Ascending aorta (tissue), 2 donors: ENCODE measurements at regions not wholly inside any gene's neighbourhood (a gene's known extent, or its start where the extent isn't known, plus 50 kb on each side); places are given as distances from the start of the nearest gene placed in this dataset.

Source experiments
- DNase-seq, 2 donors: peaks; one replicate each; pipeline ENCODE4 v3.0.0-alpha.2; 2019; ENCODE audit warnings: low spot score in 2 of 2
- H3K27ac ChIP-seq, 2 donors: fragments of 200-600 bp; sonication (generic); one replicate each; pipeline ENCODE4 v1.5.1; 2016 to 2017; ENCODE audit warnings: mild to moderate bottlenecking in 1 of 2
- H3K27me3 ChIP-seq: fragments of 200-600 bp; sonication (generic); one replicate; pipeline ENCODE4 v1.5.1; 2017
- H3K36me3 ChIP-seq, 2 donors: fragments of 200-600 bp; sonication (generic); one replicate each; pipeline ENCODE4 v1.5.1; 2016
- H3K4me1 ChIP-seq, 2 donors: fragments of 200-600 bp; sonication (generic); one replicate each; pipeline ENCODE4 v1.5.1; 2016 to 2017; ENCODE audit warnings: mild to moderate bottlenecking in 1 of 2
- H3K4me3 ChIP-seq, 2 donors: fragments of 200-600 bp; sonication (generic); one replicate each; pipeline ENCODE4 v1.5.1; 2016 to 2017; ENCODE audit warnings: mild to moderate bottlenecking in 1 of 2
- H3K9me3 ChIP-seq, 2 donors: fragments of 200-600 bp; sonication (generic); one replicate each; pipeline ENCODE4 v1.5.1; 2016
- intact Hi-C: fragments of 100-400 bp; cut with DNase I; formaldehyde crosslinking; loops from one replicate; pipeline ENCODE4 v1.15.1; 2023
- TF ChIP-seq, protein P1 (sequence below), 3 experiments: fragments of 200-600 bp in 2 of 3; fragments of 450-650 bp in 1 of 3; sonication (generic) in 2 of 3; IDR thresholded peaks; one replicate each; pipeline ENCODE4 v1.5.1; 2016 to 2019; ENCODE audit warnings: antibody characterized with exemption in 3 of 3, mild to moderate bottlenecking in 1 of 3, moderate library complexity in 1 of 3

- H3K36me3 ChIP-seq, result no peaks in the 10 kb centered on the region
- TF ChIP-seq, protein P1, sequence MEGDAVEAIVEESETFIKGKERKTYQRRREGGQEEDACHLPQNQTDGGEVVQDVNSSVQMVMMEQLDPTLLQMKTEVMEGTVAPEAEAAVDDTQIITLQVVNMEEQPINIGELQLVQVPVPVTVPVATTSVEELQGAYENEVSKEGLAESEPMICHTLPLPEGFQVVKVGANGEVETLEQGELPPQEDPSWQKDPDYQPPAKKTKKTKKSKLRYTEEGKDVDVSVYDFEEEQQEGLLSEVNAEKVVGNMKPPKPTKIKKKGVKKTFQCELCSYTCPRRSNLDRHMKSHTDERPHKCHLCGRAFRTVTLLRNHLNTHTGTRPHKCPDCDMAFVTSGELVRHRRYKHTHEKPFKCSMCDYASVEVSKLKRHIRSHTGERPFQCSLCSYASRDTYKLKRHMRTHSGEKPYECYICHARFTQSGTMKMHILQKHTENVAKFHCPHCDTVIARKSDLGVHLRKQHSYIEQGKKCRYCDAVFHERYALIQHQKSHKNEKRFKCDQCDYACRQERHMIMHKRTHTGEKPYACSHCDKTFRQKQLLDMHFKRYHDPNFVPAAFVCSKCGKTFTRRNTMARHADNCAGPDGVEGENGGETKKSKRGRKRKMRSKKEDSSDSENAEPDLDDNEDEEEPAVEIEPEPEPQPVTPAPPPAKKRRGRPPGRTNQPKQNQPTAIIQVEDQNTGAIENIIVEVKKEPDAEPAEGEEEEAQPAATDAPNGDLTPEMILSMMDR (IDR thresholded peaks at IDR 0.05), result no peak
- no peak overlapping the region for H3K27ac ChIP-seq
- no peaks in the 10 kb centered on the region for H3K9me3 ChIP-seq
- no peaks in the 10 kb centered on the region for H3K27me3 ChIP-seq
- no peak for DNase-seq
- intact Hi-C loops, result no loop called here
- H3K4me1 ChIP-seq, result no peaks in the 10 kb centered on the region
- no peak overlapping the region for H3K4me3 ChIP-seq
These were observed 86.5 kb upstream of the CLDN5 start for GRCh38 chr22:19610518-19611253.

DNA sequence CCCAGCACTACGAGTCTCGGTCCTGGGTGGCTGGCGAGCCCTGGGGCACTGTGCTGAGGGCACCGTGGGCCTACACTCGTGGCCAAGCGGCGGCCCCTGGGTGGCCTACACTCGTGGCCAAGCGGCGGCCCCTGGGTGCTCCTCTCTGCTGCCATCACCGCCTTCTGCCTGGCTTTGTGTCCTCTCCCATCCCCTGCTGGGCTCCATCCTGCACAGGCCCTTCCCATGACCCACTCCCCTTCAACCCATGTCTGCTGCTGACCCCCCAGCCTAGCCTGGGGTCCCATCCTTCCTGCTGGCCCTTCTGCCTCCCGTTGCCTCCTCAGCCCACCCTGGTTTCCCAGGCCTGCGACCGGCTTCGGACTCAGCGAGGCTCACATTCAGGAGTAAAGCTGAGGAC is 87.4 kb upstream of the CLDN5 start:
- no peak overlapping the region for H3K4me3 ChIP-seq
- no peaks in the 10 kb centered on the region for H3K27me3 ChIP-seq
- H3K36me3 ChIP-seq, result no peaks in the 10 kb centered on the region
- TF ChIP-seq, protein P1 (IDR thresholded peaks at IDR 0.05), result no peak
- no peaks in the 10 kb centered on the region for H3K4me1 ChIP-seq
- intact Hi-C loops, result no loop called here
- no peak overlapping the region for H3K27ac ChIP-seq
- DNase-seq, result no peak
- no peaks in the 10 kb centered on the region for H3K9me3 ChIP-seq

GRCh38 chr22:19612866-19613572 is 88.8 kb upstream of the CLDN5 start:
- Histone ChIP-seq H3K27me3 (no peaks in the 10 kb centered on the region), H3K4me3 (no peak overlapping the region), H3K36me3 (no peaks in the 10 kb centered on the region), H3K27ac (no peak overlapping the region), H3K9me3 (no peaks in the 10 kb centered on the region), H3K4me1 (no peaks in the 10 kb centered on the region)
- no peak for DNase-seq
- TF ChIP-seq, protein P1 (IDR thresholded peaks at IDR 0.05), result no peak
- intact Hi-C loops, result no loop called here

- no peak for DNase-seq
- no peaks in the 10 kb centered on the region for H3K4me1 ChIP-seq
- no peak overlapping the region for H3K4me3 ChIP-seq
- no peaks in the 10 kb centered on the region for H3K9me3 ChIP-seq
- H3K27me3 ChIP-seq, result no peaks in the 10 kb centered on the region
- no peaks in the 10 kb centered on the region for H3K36me3 ChIP-seq
- H3K27ac ChIP-seq, result no peak overlapping the region
- intact Hi-C loops, result no loop called here
- TF ChIP-seq, protein P1 (IDR thresholded peaks at IDR 0.05), result no peak
These were observed 90.3 kb upstream of the CLDN5 start for GRCh38 chr22:19614536-19614863.

DNA sequence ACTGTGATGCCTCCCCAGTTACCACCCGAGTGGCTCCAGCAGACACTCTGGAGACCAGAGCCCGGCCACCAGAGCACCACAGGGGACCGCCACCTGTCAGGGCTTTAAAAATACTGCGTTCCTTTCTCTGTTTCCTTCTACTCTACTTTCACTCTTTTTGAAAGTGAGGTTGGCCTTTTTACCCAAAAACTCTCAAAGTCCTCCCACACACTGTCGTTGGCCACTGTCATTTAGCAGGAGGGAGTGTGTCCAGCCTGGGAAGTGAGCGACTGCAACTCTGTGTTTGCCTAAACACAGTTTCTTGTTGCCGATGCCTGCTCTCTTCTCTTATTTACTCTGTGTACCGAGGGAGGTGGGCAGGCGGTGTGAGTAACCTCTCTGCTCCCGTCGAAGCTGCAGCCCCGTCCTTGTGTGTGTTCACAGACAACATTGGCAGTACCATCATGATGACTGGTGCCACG is 90.8 kb upstream of the CLDN5 start:
- intact Hi-C loops, result no loop called here
- Histone ChIP-seq H3K4me1 (no peaks in the 10 kb centered on the region), H3K4me3 (no peak overlapping the region), H3K36me3 (no peaks in the 10 kb centered on the region), H3K27ac (no peak overlapping the region), H3K27me3 (no peaks in the 10 kb centered on the region), H3K9me3 (no peaks in the 10 kb centered on the region)
- no peak for DNase-seq
- TF ChIP-seq, protein P1 (IDR thresholded peaks at IDR 0.05), result no peak
